HepG2 (cell line): ENCODE measurements at regions not wholly inside any gene's neighbourhood (a gene's known extent, or its start where the extent isn't known, plus 50 kb on each side); places are given as distances from the start of the nearest gene placed in this dataset.

Experiments used
- ATAC-seq: fragments of 200-7000 bp; cut with Tn5 transposase; 3 replicates; pipeline ENCODE4 v1.9.1; 2020; ENCODE audit warnings: mild to moderate bottlenecking, moderate library complexity
- BruUV-seq: library from RNA; stranded (reverse); fragments of 400-500 nt; replicated peaks from 2 replicates; lab custom pipeline; 2021; lab: Mats Ljungman, UMichigan
- CTCF ChIA-PET: fragments of 300-600 bp; formaldehyde crosslinking; extraction: SDS; loops from one replicate; lab custom pipeline; 2021; ENCODE audit warnings: low total read pairs, inconsistent platforms, low intra/inter-chr PET ratio; lab: Yijun Ruan, JAX
- POLR2A ChIA-PET: fragments of 350-600 bp; sonication (Branson Sonifier 250); formaldehyde crosslinking; loops from one replicate; lab custom pipeline; 2020; ENCODE audit warnings: antibody characterized with exemption, inconsistent platforms; lab: Yijun Ruan, JAX
- DNase-seq: peaks from one replicate; pipeline ENCODE4 v3.0.0-alpha.2; 2015; ENCODE audit warnings: low spot score
- FAIRE-seq: peaks from 3 replicates; lab custom pipeline; 2011; peaks lifted over from hg19 to GRCh38; lab: Jason Lieb, UNC
- H2AFZ ChIP-seq: one replicate; pipeline ENCODE4 v1.6.1; 2011; ENCODE audit warnings: low read length, inconsistent platforms
- H3K27ac ChIP-seq: fragments of 300-600 bp; 3 replicates; pipeline ENCODE4 v1.8.0; 2011; ENCODE audit warnings: mixed run types, mild to moderate bottlenecking, mixed read lengths, low read length, inconsistent platforms; ENCODE audit not compliant: insufficient read depth; ENCODE audit errors: extremely low read length
- H3K27me3 ChIP-seq, 2 experiments: fragments of 200-600 bp in 1 of 2; 2 replicates in 1 of 2; 3 replicates in 1 of 2; pipeline versions ENCODE4 v1.6.0 to v1.8.0; 2011; ENCODE audit warnings: low read length in 2 of 2, mild to moderate bottlenecking in 2 of 2, moderate library complexity in 2 of 2, inconsistent platforms in 1 of 2; ENCODE audit not compliant: insufficient read depth in 2 of 2, control insufficient read depth in 1 of 2
- H3K36me3 ChIP-seq, 2 experiments: fragments of 200-600 bp in 1 of 2; replicated peaks in 1 of 2; 2 replicates in 1 of 2; 3 replicates in 1 of 2; pipeline versions ENCODE4 v1.5.1 to v1.8.0; 2011; ENCODE audit warnings: low read length in 2 of 2, inconsistent platforms in 1 of 2; ENCODE audit not compliant: insufficient read depth in 2 of 2, control insufficient read depth in 1 of 2
- H3K4me1 ChIP-seq: 2 replicates; pipeline ENCODE4 v1.5.1; 2012; ENCODE audit warnings: low read length, inconsistent platforms; ENCODE audit not compliant: insufficient read depth
- H3K4me2 ChIP-seq: 2 replicates; pipeline ENCODE4 v1.6.0; 2011; ENCODE audit warnings: low read depth, low read length, inconsistent platforms
- H3K4me3 ChIP-seq, 3 experiments: fragments of 200-600 bp in 1 of 3; sonication (generic), shearing (Covaris generic) in 1 of 3; replicated peaks in 1 of 3; 2 replicates each; pipeline ENCODE4 v1.5.1; 2011 to 2016; ENCODE audit warnings: low read length in 3 of 3, inconsistent platforms in 2 of 3, low read depth in 2 of 3, mild to moderate bottlenecking in 2 of 3, control low read depth in 1 of 3, mixed read lengths in 1 of 3; ENCODE audit not compliant: insufficient read depth in 1 of 3
- H3K79me2 ChIP-seq: one replicate; pipeline ENCODE4 v1.6.1; 2011; ENCODE audit warnings: low read length, inconsistent platforms; ENCODE audit not compliant: insufficient read depth
- H3K9ac ChIP-seq: 2 replicates; pipeline ENCODE4 v1.6.0; 2011; ENCODE audit warnings: mild to moderate bottlenecking, low read depth, low read length, inconsistent platforms; ENCODE audit not compliant: insufficient read depth
- H3K9me3 ChIP-seq: 2 replicates; pipeline ENCODE4 v1.5.1; 2012; ENCODE audit warnings: mild to moderate bottlenecking, low read length
- H4K20me1 ChIP-seq: 2 replicates; pipeline ENCODE4 v1.6.0; 2011; ENCODE audit warnings: inconsistent platforms, mild to moderate bottlenecking, low read length, moderate library complexity; ENCODE audit not compliant: insufficient read depth
- KDM1A ChIP-seq: IDR thresholded peaks from 2 replicates; pipeline ENCODE4 v1.6.1; 2016; ENCODE audit warnings: missing compliant biosample characterization
- RERE ChIP-seq: IDR thresholded peaks from 2 replicates; pipeline ENCODE4 v1.6.1; 2016; ENCODE audit warnings: low read depth, missing genetic modification reagents, missing compliant biosample characterization
- ZNF251 ChIP-seq: sonication (generic); formaldehyde crosslinking; IDR thresholded peaks from 2 replicates; pipeline ENCODE4 v1.9.0; 2021; ENCODE audit warnings: mild to moderate bottlenecking, missing genetic modification reagents
- ZNF280B ChIP-seq: sonication (generic); formaldehyde crosslinking; IDR thresholded peaks from 2 replicates; pipeline ENCODE4 v1.5.0; 2020; ENCODE audit warnings: missing genetic modification reagents, mild to moderate bottlenecking, borderline replicate concordance
- ZNF329 ChIP-seq: sonication (generic); formaldehyde crosslinking; IDR thresholded peaks from 2 replicates; pipeline ENCODE4 v1.9.0; 2021; ENCODE audit warnings: low read depth, mild to moderate bottlenecking, missing genetic modification reagents
- ZNF432 ChIP-seq: sonication (generic); formaldehyde crosslinking; IDR thresholded peaks from 2 replicates; pipeline ENCODE4 v1.5.0; 2020; ENCODE audit warnings: missing genetic modification reagents, mild to moderate bottlenecking, borderline replicate concordance
- ZNF558 ChIP-seq: sonication (generic); formaldehyde crosslinking; IDR thresholded peaks from 2 replicates; pipeline ENCODE4 v1.9.0; 2022; ENCODE audit warnings: mild to moderate bottlenecking, missing genetic modification reagents, borderline replicate concordance
- ZNF614 ChIP-seq: IDR thresholded peaks from 2 replicates; pipeline ENCODE4 v1.6.1; 2018; ENCODE audit warnings: missing biosample characterization, missing genetic modification reagents, inconsistent platforms, borderline replicate concordance
- WGBS: methylation state at CpG from one replicate; pipeline ENCODE4 v1.1.6; 2017; ENCODE audit warnings: low lambda C conversion rate; 5-methylcytosine and 5-hydroxymethylcytosine counted together
- in situ Hi-C: cut with HindIII; loops from 2 replicates; pipeline ENCODE4 v1.10.0; 2017; ENCODE audit warnings: low pct_unique_long_range_greater_than_20kb; ENCODE audit not compliant: extremely low pct_ligation_motif_present
- intact Hi-C: fragments of 100-400 bp; cut with micrococcal nuclease; formaldehyde crosslinking; loops from one replicate; pipeline ENCODE4 v1.10.0; 2022; ENCODE audit not compliant: unreplicated experiment

GRCh38 chrX:39175418-39176057 lies 374.3 kb downstream of the MID1IP1 start:
- no TSS peak for BruUV-seq
- Histone ChIP-seq H3K9ac (no peak overlapping the region), H3K9me3 (no peaks in the 10 kb centered on the region), H3K27me3 (no peaks in the 10 kb centered on the region), H2AFZ (no peak overlapping the region), H3K4me3 (no peak overlapping the region), H3K36me3 (no peaks in the 10 kb centered on the region), H4K20me1 (no peaks in the 10 kb centered on the region), H3K27ac (no peak overlapping the region), H3K4me1 (no peaks in the 10 kb centered on the region), H3K79me2 (no peaks in the 10 kb centered on the region), H3K4me2 (no peak overlapping the region)
- intact Hi-C loops (no loop called here), in situ Hi-C loops (no loop called here)
- FAIRE-seq (no peak), DNase-seq (no peak), ATAC-seq (no peak)
- TF ChIP-seq ZNF251 (CRISPR knock-in tag) (no peak), ZNF614 (no peak), ZNF280B (CRISPR knock-in tag) (no peak), RERE (CRISPR knock-in tag) (no peak), KDM1A (CRISPR knock-in tag) (no peak), ZNF558 (CRISPR knock-in tag) (no peak), ZNF432 (CRISPR knock-in tag) (no peak), ZNF329 (no peak)
- CTCF ChIA-PET: no interaction called here
- POLR2A ChIA-PET: no interaction called here
- 20% methylated on average over 2 of the region's 6 CpGs for WGBS
